ENCODE measurements at regions not wholly inside any gene's neighbourhood (a gene's known extent, or its start where the extent isn't known, plus 50 kb on each side); places are given as distances from the start of the nearest gene placed in this dataset.

- TF ChIP-seq RAD21 (conservative IDR thresholded peaks at IDR 0.05 in 1 of 2, IDR thresholded peaks at IDR 0.05 in 1 of 2), result no peak
- no peak for TF ChIP-seq CTCF (IDR thresholded peaks at IDR 0.05)
- no peak for TF ChIP-seq POLR2A (IDR thresholded peaks at IDR 0.05; ENCODE audit: low read length)
- no peak for TF ChIP-seq GATA3 (IDR thresholded peaks at IDR 0.05; ENCODE audit: borderline replicate concordance)
- TF ChIP-seq EP300 (IDR thresholded peaks at IDR 0.05), result no peak
- TF ChIP-seq MYC (IDR thresholded peaks at IDR 0.05; ENCODE audit: borderline replicate concordance, low read length), result no peak
- no peak for TF ChIP-seq SMC3 (IDR thresholded peaks at IDR 0.05)
- TF ChIP-seq MAFK (IDR thresholded peaks at IDR 0.05; ENCODE audit: partially characterized antibody), result no peak
- TF ChIP-seq KDM5A (IDR thresholded peaks at IDR 0.05), result no peak
- no peak for TF ChIP-seq PBX3 (IDR thresholded peaks at IDR 0.05)
- TF ChIP-seq ZFP36 (IDR thresholded peaks at IDR 0.05; ENCODE audit: borderline replicate concordance, partially characterized antibody), result no peak
- no peak for TF ChIP-seq RNF2 (IDR thresholded peaks at IDR 0.05; ENCODE audit: borderline replicate concordance, low read depth)
- TF ChIP-seq CEBPB (IDR thresholded peaks at IDR 0.05), result no peak
These were observed 105.1 kb upstream of the RBPJ start for GRCh38 chr4:26215725-26216124.
